Upper lobe of left lung (tissue), 6 donors: ENCODE measurements at regions not wholly inside any gene's neighbourhood (a gene's known extent, or its start where the extent isn't known, plus 50 kb on each side); places are given as distances from the start of the nearest gene placed in this dataset.

Experiments used
- ATAC-seq, 2 donors: fragments of 200-7000 bp; cut with Tn5 transposase; one replicate each; pipeline ENCODE4 v1.9.1; 2022; ENCODE audit warnings: mild to moderate bottlenecking in 2 of 2, moderate library complexity in 2 of 2; ENCODE audit not compliant: low FRiP score in 2 of 2
- DNase-seq, 2 donors: peaks; one replicate each; pipeline ENCODE4 v3.0.0-alpha.2; 2019 to 2020
- H3K27ac ChIP-seq, 4 donors: fragments of 200-600 bp; sonication (generic); one replicate each; pipeline ENCODE4 v1.5.1; 2016 to 2019
- H3K27me3 ChIP-seq, 4 donors: fragments of 200-600 bp; sonication (generic); one replicate each; pipeline ENCODE4 v1.5.1; 2017 to 2019
- H3K36me3 ChIP-seq, 4 donors: fragments of 200-600 bp; sonication (generic); one replicate each; pipeline ENCODE4 v1.5.1; 2016 to 2019
- H3K4me1 ChIP-seq, 4 donors: fragments of 200-600 bp; sonication (generic); one replicate each; pipeline ENCODE4 v1.5.1; 2018 to 2019
- H3K4me3 ChIP-seq, 4 donors: fragments of 200-600 bp; sonication (generic); one replicate each; pipeline ENCODE4 v1.5.1; 2017 to 2019; ENCODE audit warnings: mild to moderate bottlenecking in 2 of 4, moderate library complexity in 1 of 4
- H3K9me3 ChIP-seq, 4 donors: fragments of 200-600 bp; sonication (generic); one replicate each; pipeline ENCODE4 v1.5.1; 2018 to 2019
- EP300 ChIP-seq, 4 donors: sonication (generic); formaldehyde crosslinking; IDR thresholded peaks; one replicate each; pipeline ENCODE4 v1.5.1; 2017; ENCODE audit warnings: antibody characterized with exemption in 4 of 4, control low read depth in 2 of 4
- POLR2A ChIP-seq, 4 donors: fragments of 450-650 bp; IDR thresholded peaks; one replicate each; pipeline ENCODE4 v1.5.1; 2016 to 2017; ENCODE audit warnings: antibody characterized with exemption in 4 of 4, mild to moderate bottlenecking in 2 of 4
- POLR2AphosphoS5 ChIP-seq, 2 donors: sonication (generic); formaldehyde crosslinking; IDR thresholded peaks; one replicate each; pipeline ENCODE4 v1.5.1; 2017; ENCODE audit warnings: antibody characterized with exemption in 2 of 2
- WGBS, 2 donors: methylation state at CpG; one replicate each; pipeline ENCODE4 v1.1.5; 2017 to 2018; 5-methylcytosine and 5-hydroxymethylcytosine counted together
- TF ChIP-seq, protein P1 (sequence below), 6 experiments: fragments of 450-650 bp in 4 of 6; fragments of 200-600 bp in 2 of 6; sonication (generic) in 2 of 6; IDR thresholded peaks; one replicate each; pipeline ENCODE4 v1.5.1; 2016 to 2019; ENCODE audit warnings: antibody characterized with exemption in 6 of 6
- donor health status: DM: no; HTN: no; CAD: no; lungs with moderate emphysema.
- donor health status: DM: no; HTN: yes; CAD: no; lungs with severe emphysema.

DNA sequence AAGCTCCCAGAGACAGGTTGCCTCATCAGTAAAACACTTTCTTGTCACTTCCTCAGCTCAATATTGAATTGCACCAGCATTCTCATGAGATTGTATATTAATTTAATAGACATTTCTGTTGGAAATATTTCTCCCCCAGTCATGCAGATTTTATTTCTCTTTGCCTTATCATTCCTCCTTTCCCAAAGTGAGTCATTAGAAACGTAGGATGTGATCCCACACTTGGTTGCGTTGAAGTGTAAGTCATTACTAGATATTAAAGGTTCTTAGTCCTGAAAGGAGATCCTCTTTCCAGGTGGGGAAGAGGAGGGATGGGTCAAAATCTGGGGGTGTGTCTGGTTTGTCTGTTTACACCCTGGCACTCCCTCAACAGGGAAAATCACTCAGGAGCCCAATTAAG lies 438.2 kb downstream of the SLC4A3 start:
- DNase-seq, result no peak
- ATAC-seq, result no peak
- Histone ChIP-seq H3K27me3 (no peaks in the 10 kb centered on the region), H3K36me3 (no peaks in the 10 kb centered on the region), H3K9me3 (no peaks in the 10 kb centered on the region), H3K4me1 (no peaks in the 10 kb centered on the region), H3K4me3 (no peak overlapping the region), H3K27ac (no peak overlapping the region)
- no peak for TF ChIP-seq POLR2AphosphoS5 (IDR thresholded peaks at IDR 0.05)
- no peak for TF ChIP-seq EP300 (IDR thresholded peaks at IDR 0.05)
- TF ChIP-seq, protein P1, sequence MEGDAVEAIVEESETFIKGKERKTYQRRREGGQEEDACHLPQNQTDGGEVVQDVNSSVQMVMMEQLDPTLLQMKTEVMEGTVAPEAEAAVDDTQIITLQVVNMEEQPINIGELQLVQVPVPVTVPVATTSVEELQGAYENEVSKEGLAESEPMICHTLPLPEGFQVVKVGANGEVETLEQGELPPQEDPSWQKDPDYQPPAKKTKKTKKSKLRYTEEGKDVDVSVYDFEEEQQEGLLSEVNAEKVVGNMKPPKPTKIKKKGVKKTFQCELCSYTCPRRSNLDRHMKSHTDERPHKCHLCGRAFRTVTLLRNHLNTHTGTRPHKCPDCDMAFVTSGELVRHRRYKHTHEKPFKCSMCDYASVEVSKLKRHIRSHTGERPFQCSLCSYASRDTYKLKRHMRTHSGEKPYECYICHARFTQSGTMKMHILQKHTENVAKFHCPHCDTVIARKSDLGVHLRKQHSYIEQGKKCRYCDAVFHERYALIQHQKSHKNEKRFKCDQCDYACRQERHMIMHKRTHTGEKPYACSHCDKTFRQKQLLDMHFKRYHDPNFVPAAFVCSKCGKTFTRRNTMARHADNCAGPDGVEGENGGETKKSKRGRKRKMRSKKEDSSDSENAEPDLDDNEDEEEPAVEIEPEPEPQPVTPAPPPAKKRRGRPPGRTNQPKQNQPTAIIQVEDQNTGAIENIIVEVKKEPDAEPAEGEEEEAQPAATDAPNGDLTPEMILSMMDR (IDR thresholded peaks at IDR 0.05), result no peak
- no peak for TF ChIP-seq POLR2A (IDR thresholded peaks at IDR 0.05)
- WGBS, 2 donors, result 81 to 82% methylated on average over 2 of the region's 2 CpGs

DNA sequence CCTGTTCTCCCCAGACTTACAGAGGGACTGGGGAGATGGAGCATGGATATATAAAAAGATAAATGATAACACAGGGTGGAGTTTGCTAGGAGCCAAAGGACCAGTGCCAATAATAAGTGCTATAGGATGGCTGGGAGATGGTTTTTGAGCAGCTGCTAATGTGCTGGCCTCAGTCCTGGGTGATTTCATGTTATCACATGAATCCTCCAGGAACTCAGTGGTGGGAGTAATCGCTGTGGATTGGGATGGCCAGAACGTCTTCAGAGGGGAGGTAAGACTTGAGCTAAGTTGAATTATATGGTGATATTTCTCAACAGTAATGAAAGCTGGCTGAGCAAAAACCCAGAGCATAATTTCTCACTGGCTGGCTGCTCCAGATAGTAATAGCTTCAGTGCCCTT lies 441.4 kb downstream of the SLC4A3 start:
- TF ChIP-seq, protein P1 (IDR thresholded peaks at IDR 0.05), result no peak
- TF ChIP-seq POLR2A (IDR thresholded peaks at IDR 0.05), result no peak
- TF ChIP-seq POLR2AphosphoS5 (IDR thresholded peaks at IDR 0.05), result no peak
- no peak for TF ChIP-seq EP300 (IDR thresholded peaks at IDR 0.05)
- no peak for DNase-seq
- H3K27me3 ChIP-seq, result no peaks in the 10 kb centered on the region
- no peak overlapping the region for H3K27ac ChIP-seq
- no peak overlapping the region for H3K4me3 ChIP-seq
- no peaks in the 10 kb centered on the region for H3K4me1 ChIP-seq
- WGBS, 2 donors, result 47 to 67% methylated on average over 2 of the region's 2 CpGs
- no peak for ATAC-seq
- H3K36me3 ChIP-seq, result no peaks in the 10 kb centered on the region
- no peaks in the 10 kb centered on the region for H3K9me3 ChIP-seq

DNA sequence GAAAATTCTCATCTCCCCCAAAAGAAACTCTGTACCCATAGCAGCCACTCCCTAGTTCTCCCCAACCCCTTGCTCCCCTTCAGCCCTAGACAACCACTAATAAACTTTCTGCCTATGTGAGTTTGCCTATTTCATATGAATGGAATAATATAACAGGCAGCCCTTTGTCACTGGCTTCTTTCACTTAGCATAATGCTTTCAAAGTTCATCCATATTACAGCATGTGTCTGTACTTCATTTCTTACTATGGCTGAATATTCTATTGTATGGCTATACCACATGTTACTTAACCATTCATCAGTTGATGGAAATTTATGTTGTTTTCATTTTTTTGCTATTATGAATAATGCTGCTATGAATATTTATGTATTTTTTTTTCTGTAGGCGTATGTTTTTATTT lies 442.9 kb downstream of the SLC4A3 start:
- no peak overlapping the region for H3K4me3 ChIP-seq
- H3K9me3 ChIP-seq, result no peaks in the 10 kb centered on the region
- no peak for TF ChIP-seq POLR2A (IDR thresholded peaks at IDR 0.05)
- TF ChIP-seq, protein P1 (IDR thresholded peaks at IDR 0.05), result no peak
- no peak for TF ChIP-seq EP300 (IDR thresholded peaks at IDR 0.05)
- no peak for TF ChIP-seq POLR2AphosphoS5 (IDR thresholded peaks at IDR 0.05)
- ATAC-seq (no peak), DNase-seq (no peak)
- no peaks in the 10 kb centered on the region for H3K27me3 ChIP-seq
- 78 to 100% methylated on average over 1 of the region's 1 CpG for WGBS, 2 donors
- H3K36me3 ChIP-seq, result no peaks in the 10 kb centered on the region
- no peak overlapping the region for H3K27ac ChIP-seq
- H3K4me1 ChIP-seq, result no peaks in the 10 kb centered on the region

DNA sequence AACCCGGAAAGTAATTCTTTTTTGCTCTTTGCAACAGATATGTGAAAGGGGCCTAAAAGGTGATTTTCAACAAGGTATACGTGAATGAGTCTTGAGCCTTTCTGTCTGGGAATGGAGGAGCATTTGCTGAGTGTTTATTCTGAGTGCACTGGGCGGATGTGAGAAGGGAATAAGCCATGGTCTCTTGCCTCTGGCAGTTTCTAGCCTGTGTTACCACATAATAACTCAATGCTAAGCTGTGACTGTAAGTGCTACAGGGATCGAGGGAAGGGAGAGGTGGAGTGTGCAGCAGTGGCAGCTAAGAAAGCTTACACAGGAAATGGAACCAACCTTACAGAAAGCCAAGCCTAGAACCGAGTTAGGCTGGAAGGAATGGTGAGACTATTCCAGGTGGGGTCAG lies 444.3 kb downstream of the SLC4A3 start:
- no peak overlapping the region for H3K4me3 ChIP-seq
- no peaks in the 10 kb centered on the region for H3K4me1 ChIP-seq
- TF ChIP-seq POLR2A (IDR thresholded peaks at IDR 0.05) (no peak), EP300 (IDR thresholded peaks at IDR 0.05) (no peak)
- DNase-seq (no peak), ATAC-seq (no peak)
- WGBS, 2 donors, result 51 to 64% methylated on average over 5 of the region's 5 CpGs
- no peak overlapping the region for H3K27ac ChIP-seq
- H3K27me3 ChIP-seq, result no peaks in the 10 kb centered on the region
- H3K9me3 ChIP-seq, result no peaks in the 10 kb centered on the region
- no peaks in the 10 kb centered on the region for H3K36me3 ChIP-seq

DNA sequence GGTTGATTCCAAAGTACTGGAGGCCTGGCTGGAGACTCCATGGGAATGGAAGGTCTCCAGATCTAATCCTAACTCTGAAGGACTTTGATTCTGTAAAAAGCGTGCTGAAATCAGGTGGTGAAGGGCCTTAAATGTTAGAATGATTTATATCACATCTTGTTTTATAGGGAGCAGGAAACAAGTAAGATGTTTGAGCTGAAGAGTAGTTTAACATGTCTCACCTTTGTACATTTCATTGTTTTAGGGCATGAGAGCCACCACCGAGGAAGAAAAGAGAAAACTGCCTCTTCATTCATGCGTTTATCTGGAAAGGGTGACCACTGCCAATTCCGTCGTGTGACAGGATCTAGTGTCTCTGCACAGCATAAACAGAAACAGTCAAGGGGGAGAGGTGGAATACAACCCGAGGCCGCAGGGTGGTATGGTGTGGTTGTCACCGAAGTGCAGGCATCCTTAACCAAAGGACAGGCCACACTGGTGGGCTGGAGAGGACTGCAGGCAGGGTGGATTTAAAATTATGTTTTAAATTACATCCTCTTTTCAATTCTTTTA lies 445.3 kb downstream of the SLC4A3 start:
- Histone ChIP-seq H3K4me1 (no peaks in the 10 kb centered on the region), H3K27me3 (no peaks in the 10 kb centered on the region), H3K36me3 (no peaks in the 10 kb centered on the region), H3K27ac (no peak overlapping the region), H3K4me3 (no peak overlapping the region), H3K9me3 (no peaks in the 10 kb centered on the region)
- TF ChIP-seq POLR2AphosphoS5 (IDR thresholded peaks at IDR 0.05) (no peak), POLR2A (IDR thresholded peaks at IDR 0.05) (no peak)
- TF ChIP-seq, protein P1 (IDR thresholded peaks at IDR 0.05), result no peak
- ATAC-seq (no peak), DNase-seq (no peak)
- WGBS, 2 donors, result 69 to 72% methylated on average over 8 of the region's 8 CpGs
